C4-2B (cell line): ENCODE measurements at regions not wholly inside any gene's neighbourhood (a gene's known extent, or its start where the extent isn't known, plus 50 kb on each side); places are given as distances from the start of the nearest gene placed in this dataset.

Source experiments
- ZFX ChIP-seq: fragments of 450-650 bp; IDR thresholded peaks from 2 replicates; pipeline ENCODE4 v1.6.1; 2017
- TF ChIP-seq, protein P1 (sequence below): fragments of 450-650 bp; conservative IDR thresholded peaks from 2 replicates; pipeline ENCODE4 v1.5.1; 2017; ENCODE audit warnings: mild to moderate bottlenecking

DNA sequence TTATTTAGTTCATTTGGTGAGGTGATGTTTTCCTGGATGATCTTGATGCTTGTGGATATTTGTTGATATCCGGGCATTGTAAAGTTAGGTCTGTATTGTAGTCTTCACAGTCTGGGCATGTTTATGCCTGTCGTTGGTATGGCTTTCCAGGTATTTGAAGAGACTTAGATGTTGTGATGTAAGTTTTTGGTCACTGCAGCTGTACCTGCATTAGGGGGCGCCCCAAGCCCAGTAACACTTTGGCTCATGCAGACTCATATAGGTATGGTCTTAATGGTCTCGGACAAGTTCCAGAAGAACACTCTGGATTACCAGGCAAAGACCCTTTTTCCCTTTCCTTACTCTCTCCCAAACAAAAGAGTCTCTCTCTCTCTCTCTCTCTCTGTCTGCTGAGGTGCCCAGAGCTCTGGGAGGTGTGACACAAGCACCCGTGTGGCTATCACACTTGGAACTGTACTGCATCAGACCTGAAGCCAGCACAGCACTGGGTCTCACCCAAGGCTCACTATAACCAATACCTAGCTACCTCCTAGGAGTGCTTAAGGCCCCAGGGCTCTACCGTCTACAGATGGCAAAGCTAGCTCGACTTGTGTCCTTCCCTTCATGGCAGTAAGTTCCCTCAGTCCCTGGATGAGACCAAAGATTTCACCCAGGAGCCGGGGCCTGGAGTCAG lies 425.8 kb upstream of the ATXN7L3B start:
- TF ChIP-seq, protein P1, sequence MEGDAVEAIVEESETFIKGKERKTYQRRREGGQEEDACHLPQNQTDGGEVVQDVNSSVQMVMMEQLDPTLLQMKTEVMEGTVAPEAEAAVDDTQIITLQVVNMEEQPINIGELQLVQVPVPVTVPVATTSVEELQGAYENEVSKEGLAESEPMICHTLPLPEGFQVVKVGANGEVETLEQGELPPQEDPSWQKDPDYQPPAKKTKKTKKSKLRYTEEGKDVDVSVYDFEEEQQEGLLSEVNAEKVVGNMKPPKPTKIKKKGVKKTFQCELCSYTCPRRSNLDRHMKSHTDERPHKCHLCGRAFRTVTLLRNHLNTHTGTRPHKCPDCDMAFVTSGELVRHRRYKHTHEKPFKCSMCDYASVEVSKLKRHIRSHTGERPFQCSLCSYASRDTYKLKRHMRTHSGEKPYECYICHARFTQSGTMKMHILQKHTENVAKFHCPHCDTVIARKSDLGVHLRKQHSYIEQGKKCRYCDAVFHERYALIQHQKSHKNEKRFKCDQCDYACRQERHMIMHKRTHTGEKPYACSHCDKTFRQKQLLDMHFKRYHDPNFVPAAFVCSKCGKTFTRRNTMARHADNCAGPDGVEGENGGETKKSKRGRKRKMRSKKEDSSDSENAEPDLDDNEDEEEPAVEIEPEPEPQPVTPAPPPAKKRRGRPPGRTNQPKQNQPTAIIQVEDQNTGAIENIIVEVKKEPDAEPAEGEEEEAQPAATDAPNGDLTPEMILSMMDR: peak; percentile 62
- TF ChIP-seq ZFX: no peak
